WTC11 (cell line): ENCODE measurements at regions not wholly inside any gene's neighbourhood (a gene's known extent, or its start where the extent isn't known, plus 50 kb on each side); places are given as distances from the start of the nearest gene placed in this dataset.

ENCODE experiments used
- ATAC-seq: fragments of 200-7000 bp; cut with Tn5 transposase; 2 replicates; pipeline ENCODE4 v1.10.0; 2021; ENCODE audit warnings: mild to moderate bottlenecking, moderate library complexity
- CTCF ChIA-PET: fragments of 300-600 bp; sonication (Branson Sonifier 250); formaldehyde crosslinking; loops from one replicate; lab custom pipeline; 2021; ENCODE audit warnings: antibody characterized with exemption; lab: Charles Lee
- POLR2A ChIA-PET: fragments of 350-600 bp; sonication (Branson Sonifier 250); formaldehyde crosslinking; loops from one replicate; lab custom pipeline; 2021; ENCODE audit warnings: antibody characterized with exemption; lab: Charles Lee
- DNase-seq: peaks from one replicate; pipeline ENCODE4 v3.0.0; 2021; ENCODE audit warnings: low spot score
- H3K27ac Mint-ChIP-seq: 2 replicates; pipeline ENCODE4 v1.8.0; 2021; ENCODE audit warnings: mixed read lengths
- H3K27me3 Mint-ChIP-seq: 2 replicates; pipeline ENCODE4 v1.8.0; 2021; ENCODE audit warnings: low read depth, mild to moderate bottlenecking, moderate library complexity, mixed read lengths
- H3K36me3 Mint-ChIP-seq: 2 replicates; pipeline ENCODE4 v1.8.0; 2021; ENCODE audit warnings: mixed read lengths
- H3K4me1 Mint-ChIP-seq: 2 replicates; pipeline ENCODE4 v1.8.0; 2022; ENCODE audit warnings: mixed read lengths
- H3K4me3 Mint-ChIP-seq: 2 replicates; pipeline ENCODE4 v1.8.0; 2021; ENCODE audit warnings: mild to moderate bottlenecking, moderate library complexity, mixed read lengths
- H3K9me3 Mint-ChIP-seq: 2 replicates; pipeline ENCODE4 v1.8.0; 2021; ENCODE audit warnings: mixed read lengths
- ATF3 ChIP-seq: sonication (generic); formaldehyde crosslinking; conservative IDR thresholded peaks from 2 replicates; pipeline ENCODE4 v1.8.1; 2022; ENCODE audit warnings: mild to moderate bottlenecking, missing genetic modification reagents
- E2F5 ChIP-seq: sonication (generic); formaldehyde crosslinking; IDR thresholded peaks from 2 replicates; pipeline ENCODE4 v1.8.1; 2022; ENCODE audit warnings: mild to moderate bottlenecking, moderate library complexity, missing genetic modification reagents
- ELF4 ChIP-seq: sonication (generic); formaldehyde crosslinking; IDR thresholded peaks from 2 replicates; pipeline ENCODE4 v1.8.1; 2022; ENCODE audit warnings: low read depth, mild to moderate bottlenecking, moderate library complexity, missing genetic modification reagents
- ETV6 ChIP-seq: sonication (generic); formaldehyde crosslinking; IDR thresholded peaks from 2 replicates; pipeline ENCODE4 v1.8.1; 2022; ENCODE audit warnings: mild to moderate bottlenecking, missing genetic modification reagents
- FOXP1 ChIP-seq: sonication (generic); formaldehyde crosslinking; IDR thresholded peaks from 2 replicates; pipeline ENCODE4 v1.8.0; 2022; ENCODE audit warnings: missing genetic modification reagents, mild to moderate bottlenecking, moderate library complexity, borderline replicate concordance
- HMGA2 ChIP-seq: fragments of 250-450 bp; sonication (Bioruptor Pico); IDR thresholded peaks from 2 replicates; pipeline ENCODE4 v1.4.0; 2021; ENCODE audit warnings: mild to moderate bottlenecking, moderate library complexity
- JAZF1 ChIP-seq: fragments of 250-450 bp; sonication (Bioruptor Pico); IDR thresholded peaks from 2 replicates; pipeline ENCODE4 v1.9.0; 2021; ENCODE audit warnings: moderate library complexity, mild to moderate bottlenecking, inconsistent platforms
- KAT7 ChIP-seq: sonication (generic); formaldehyde crosslinking; IDR thresholded peaks from 2 replicates; pipeline ENCODE4 v1.8.1; 2023; ENCODE audit warnings: missing genetic modification reagents, mild to moderate bottlenecking, borderline replicate concordance
- SMAD3 ChIP-seq: sonication (generic); formaldehyde crosslinking; IDR thresholded peaks from 2 replicates; pipeline ENCODE4 v1.8.0; 2022; ENCODE audit warnings: missing genetic modification reagents, mild to moderate bottlenecking, borderline replicate concordance
- TCF7 ChIP-seq: sonication (generic); formaldehyde crosslinking; IDR thresholded peaks from 2 replicates; pipeline ENCODE4 v1.8.0; 2022; ENCODE audit warnings: mild to moderate bottlenecking, low read depth, missing genetic modification reagents, moderate library complexity
- TP53 ChIP-seq: sonication (generic); formaldehyde crosslinking; IDR thresholded peaks from 2 replicates; pipeline ENCODE4 v1.8.1; 2023; ENCODE audit warnings: mild to moderate bottlenecking, missing genetic modification reagents
- ZNF138 ChIP-seq: sonication (generic); formaldehyde crosslinking; conservative IDR thresholded peaks from 2 replicates; pipeline ENCODE4 v1.8.1; 2022; ENCODE audit warnings: mild to moderate bottlenecking, moderate library complexity, missing genetic modification reagents
- ZNF263 ChIP-seq: sonication (generic); formaldehyde crosslinking; IDR thresholded peaks from 2 replicates; pipeline ENCODE4 v1.8.1; 2022; ENCODE audit warnings: low read depth, mild to moderate bottlenecking, moderate library complexity, missing genetic modification reagents
- ZNF423 ChIP-seq: fragments of 250-450 bp; sonication (Bioruptor Pico); IDR thresholded peaks from 2 replicates; pipeline ENCODE4 v2.1.2; 2022; ENCODE audit warnings: mild to moderate bottlenecking, moderate library complexity
- TF ChIP-seq, protein P1 (sequence below): fragments of 250-450 bp; sonication (Bioruptor Pico); IDR thresholded peaks from 2 replicates; pipeline ENCODE4 v2.1.2; 2022; ENCODE audit warnings: mild to moderate bottlenecking, moderate library complexity
- TF ChIP-seq, protein P2 (sequence below): sonication (generic); formaldehyde crosslinking; IDR thresholded peaks from 2 replicates; pipeline ENCODE4 v1.8.1; 2022; ENCODE audit warnings: low read depth, mild to moderate bottlenecking, moderate library complexity, missing genetic modification reagents, borderline replicate concordance
- TF ChIP-seq, protein P3 (sequence below): sonication (generic); formaldehyde crosslinking; IDR thresholded peaks from 2 replicates; pipeline ENCODE4 v1.8.1; 2023; ENCODE audit warnings: mild to moderate bottlenecking, missing genetic modification reagents
- TF ChIP-seq, protein P4 (sequence below): fragments of 250-450 bp; sonication (Bioruptor Pico); IDR thresholded peaks from 2 replicates; pipeline ENCODE4 v1.9.0; 2021; ENCODE audit warnings: mild to moderate bottlenecking, borderline replicate concordance

GRCh38 chr4:15325987-15326386 lies 101.8 kb upstream of the C1QTNF7 start (continued):
- no peak for TF ChIP-seq TCF7 (CRISPR knock-in tag)
- TF ChIP-seq ELF4 (CRISPR knock-in tag): no peak
- no peak for TF ChIP-seq ZNF423
- TF ChIP-seq, protein P1, sequence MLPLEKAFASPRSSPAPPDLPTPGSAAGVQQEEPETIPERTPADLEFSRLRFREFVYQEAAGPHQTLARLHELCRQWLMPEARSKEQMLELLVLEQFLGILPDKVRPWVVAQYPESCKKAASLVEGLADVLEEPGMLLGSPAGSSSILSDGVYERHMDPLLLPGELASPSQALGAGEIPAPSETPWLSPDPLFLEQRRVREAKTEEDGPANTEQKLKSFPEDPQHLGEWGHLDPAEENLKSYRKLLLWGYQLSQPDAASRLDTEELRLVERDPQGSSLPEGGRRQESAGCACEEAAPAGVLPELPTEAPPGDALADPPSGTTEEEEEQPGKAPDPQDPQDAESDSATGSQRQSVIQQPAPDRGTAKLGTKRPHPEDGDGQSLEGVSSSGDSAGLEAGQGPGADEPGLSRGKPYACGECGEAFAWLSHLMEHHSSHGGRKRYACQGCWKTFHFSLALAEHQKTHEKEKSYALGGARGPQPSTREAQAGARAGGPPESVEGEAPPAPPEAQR (CRISPR knock-in tag): no peak
- TF ChIP-seq ETV6 (CRISPR knock-in tag): no peak
- TF ChIP-seq ZNF263: no peak
- TF ChIP-seq ZNF138 (CRISPR knock-in tag): no peak
- TF ChIP-seq HMGA2: no peak
- no peak for TF ChIP-seq KAT7 (CRISPR knock-in tag)
- TF ChIP-seq, protein P2, sequence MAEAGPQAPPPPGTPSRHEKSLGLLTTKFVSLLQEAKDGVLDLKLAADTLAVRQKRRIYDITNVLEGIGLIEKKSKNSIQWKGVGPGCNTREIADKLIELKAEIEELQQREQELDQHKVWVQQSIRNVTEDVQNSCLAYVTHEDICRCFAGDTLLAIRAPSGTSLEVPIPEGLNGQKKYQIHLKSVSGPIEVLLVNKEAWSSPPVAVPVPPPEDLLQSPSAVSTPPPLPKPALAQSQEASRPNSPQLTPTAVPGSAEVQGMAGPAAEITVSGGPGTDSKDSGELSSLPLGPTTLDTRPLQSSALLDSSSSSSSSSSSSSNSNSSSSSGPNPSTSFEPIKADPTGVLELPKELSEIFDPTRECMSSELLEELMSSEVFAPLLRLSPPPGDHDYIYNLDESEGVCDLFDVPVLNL: no peak
- no peak for TF ChIP-seq JAZF1
- no peak for TF ChIP-seq TP53 (CRISPR knock-in tag)
- TF ChIP-seq, all 79 proteins: peak for 0

DNA sequence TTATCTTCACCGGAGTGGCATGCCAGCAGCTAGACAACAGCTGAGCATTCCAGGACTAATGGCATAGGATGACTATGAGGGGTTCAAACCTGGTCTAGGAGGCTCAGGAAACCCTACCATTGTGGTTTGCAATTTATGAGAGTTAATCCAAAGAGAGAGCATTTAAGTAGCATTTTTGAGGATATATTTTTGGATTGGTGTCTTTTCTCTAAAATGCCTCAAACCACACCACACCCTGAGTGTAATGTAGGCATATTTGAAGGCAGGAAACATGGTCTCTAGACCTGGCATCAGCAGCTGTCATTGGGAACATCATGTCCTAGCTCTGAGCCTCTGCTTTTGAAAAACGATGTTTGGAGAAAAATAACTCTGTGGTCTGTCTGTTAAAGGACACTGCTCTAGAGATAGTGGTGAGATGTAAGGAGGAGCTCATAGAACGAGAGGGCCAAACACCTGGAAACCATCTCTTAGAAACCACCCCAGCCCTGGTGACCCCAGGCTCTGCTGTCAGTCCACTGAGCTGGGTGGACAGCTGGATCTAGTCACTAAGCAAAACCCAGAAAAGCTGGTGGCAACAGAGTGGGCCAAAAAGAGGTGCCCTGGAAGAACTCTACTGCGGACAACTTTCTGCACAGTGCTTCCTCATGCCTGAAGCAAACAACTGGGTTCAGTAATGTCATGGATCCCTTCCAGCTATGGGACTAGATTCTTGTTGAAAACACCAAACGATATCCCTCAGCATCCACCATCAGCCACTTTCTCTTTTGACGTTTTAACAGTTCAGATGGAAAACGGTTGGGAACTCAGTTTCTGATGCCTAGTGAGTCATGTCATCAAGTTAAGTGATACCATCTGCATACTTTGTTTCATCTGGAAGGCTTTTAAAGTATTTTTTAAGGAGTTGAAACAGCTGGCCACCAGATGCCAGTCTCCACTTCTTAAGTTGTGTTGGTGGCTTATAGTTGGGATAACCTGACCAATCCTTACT lies 100.2 kb upstream of the C1QTNF7 start:
- CTCF ChIA-PET: interaction anchor here (0.6 kb wide), 1 partner anchor 132 kb away, joined by 4 read pairs; no protein-coding TSS in a partner anchor

More for the DNA sequence above, 100.2 kb upstream of the C1QTNF7 start:
- Mint-ChIP-seq H3K36me3 (no peaks in the 10 kb centered on the region), H3K9me3 (0 out of 2 replicates have a peak, but pooled peaks cover 3% of the 10 kb centered on the region), H3K27me3 (no peaks in the 10 kb centered on the region), H3K27ac (no peak overlapping the region), H3K4me1 (peaks cover 4% of the 10 kb centered on the region; the same call in 1 of the 2 replicates), H3K4me3 (no peak overlapping the region)
- DNase-seq (no peak), ATAC-seq (no peak)
- POLR2A ChIA-PET: no interaction called here
- no peak for TF ChIP-seq E2F5 (CRISPR knock-in tag)
- TF ChIP-seq, protein P3, sequence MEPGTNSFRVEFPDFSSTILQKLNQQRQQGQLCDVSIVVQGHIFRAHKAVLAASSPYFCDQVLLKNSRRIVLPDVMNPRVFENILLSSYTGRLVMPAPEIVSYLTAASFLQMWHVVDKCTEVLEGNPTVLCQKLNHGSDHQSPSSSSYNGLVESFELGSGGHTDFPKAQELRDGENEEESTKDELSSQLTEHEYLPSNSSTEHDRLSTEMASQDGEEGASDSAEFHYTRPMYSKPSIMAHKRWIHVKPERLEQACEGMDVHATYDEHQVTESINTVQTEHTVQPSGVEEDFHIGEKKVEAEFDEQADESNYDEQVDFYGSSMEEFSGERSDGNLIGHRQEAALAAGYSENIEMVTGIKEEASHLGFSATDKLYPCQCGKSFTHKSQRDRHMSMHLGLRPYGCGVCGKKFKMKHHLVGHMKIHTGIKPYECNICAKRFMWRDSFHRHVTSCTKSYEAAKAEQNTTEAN (CRISPR knock-in tag): no peak
- TF ChIP-seq FOXP1: no peak
- TF ChIP-seq ATF3 (CRISPR knock-in tag): no peak
- no peak for TF ChIP-seq SMAD3
- TF ChIP-seq ZNF423: no peak
- TF ChIP-seq, protein P4, sequence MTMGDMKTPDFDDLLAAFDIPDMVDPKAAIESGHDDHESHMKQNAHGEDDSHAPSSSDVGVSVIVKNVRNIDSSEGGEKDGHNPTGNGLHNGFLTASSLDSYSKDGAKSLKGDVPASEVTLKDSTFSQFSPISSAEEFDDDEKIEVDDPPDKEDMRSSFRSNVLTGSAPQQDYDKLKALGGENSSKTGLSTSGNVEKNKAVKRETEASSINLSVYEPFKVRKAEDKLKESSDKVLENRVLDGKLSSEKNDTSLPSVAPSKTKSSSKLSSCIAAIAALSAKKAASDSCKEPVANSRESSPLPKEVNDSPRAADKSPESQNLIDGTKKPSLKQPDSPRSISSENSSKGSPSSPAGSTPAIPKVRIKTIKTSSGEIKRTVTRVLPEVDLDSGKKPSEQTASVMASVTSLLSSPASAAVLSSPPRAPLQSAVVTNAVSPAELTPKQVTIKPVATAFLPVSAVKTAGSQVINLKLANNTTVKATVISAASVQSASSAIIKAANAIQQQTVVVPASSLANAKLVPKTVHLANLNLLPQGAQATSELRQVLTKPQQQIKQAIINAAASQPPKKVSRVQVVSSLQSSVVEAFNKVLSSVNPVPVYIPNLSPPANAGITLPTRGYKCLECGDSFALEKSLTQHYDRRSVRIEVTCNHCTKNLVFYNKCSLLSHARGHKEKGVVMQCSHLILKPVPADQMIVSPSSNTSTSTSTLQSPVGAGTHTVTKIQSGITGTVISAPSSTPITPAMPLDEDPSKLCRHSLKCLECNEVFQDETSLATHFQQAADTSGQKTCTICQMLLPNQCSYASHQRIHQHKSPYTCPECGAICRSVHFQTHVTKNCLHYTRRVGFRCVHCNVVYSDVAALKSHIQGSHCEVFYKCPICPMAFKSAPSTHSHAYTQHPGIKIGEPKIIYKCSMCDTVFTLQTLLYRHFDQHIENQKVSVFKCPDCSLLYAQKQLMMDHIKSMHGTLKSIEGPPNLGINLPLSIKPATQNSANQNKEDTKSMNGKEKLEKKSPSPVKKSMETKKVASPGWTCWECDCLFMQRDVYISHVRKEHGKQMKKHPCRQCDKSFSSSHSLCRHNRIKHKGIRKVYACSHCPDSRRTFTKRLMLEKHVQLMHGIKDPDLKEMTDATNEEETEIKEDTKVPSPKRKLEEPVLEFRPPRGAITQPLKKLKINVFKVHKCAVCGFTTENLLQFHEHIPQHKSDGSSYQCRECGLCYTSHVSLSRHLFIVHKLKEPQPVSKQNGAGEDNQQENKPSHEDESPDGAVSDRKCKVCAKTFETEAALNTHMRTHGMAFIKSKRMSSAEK (CRISPR knock-in tag): no peak
